Activated CD8-positive, alpha-beta T cell treated with anti-CD3 and anti-CD28 coated beads, Interleukin-2, amount 10 ng/mL, durations not matched to agents 7 days and 5 days (primary cell): ENCODE measurements at regions not wholly inside any gene's neighbourhood (a gene's known extent, or its start where the extent isn't known, plus 50 kb on each side); places are given as distances from the start of the nearest gene placed in this dataset.
"Not testable (repeated sequence)": the region's sequence is repeated elsewhere in the genome, so short reads cannot be mapped to it uniquely, and the experiment has no call there.

Experiments
- ATAC-seq: fragments of 150-1000 bp; cut with Tn5 transposase; one replicate; pipeline ENCODE4 v1.10.0; 2021; ENCODE audit warnings: moderate library complexity
- CTCF ChIA-PET: fragments of 350-600 bp; sonication (Branson Sonifier 250); formaldehyde crosslinking; loops from one replicate; lab custom pipeline; 2021; ENCODE audit warnings: antibody characterized with exemption; lab: Charles Lee
- POLR2A ChIA-PET: fragments of 350-600 bp; sonication (Branson Sonifier 250); formaldehyde crosslinking; loops from one replicate; lab custom pipeline; 2021; ENCODE audit warnings: antibody characterized with exemption; lab: Charles Lee
- DNase-seq: peaks from one replicate; pipeline ENCODE4 v3.0.0-alpha.2; 2020
- H3K27ac Mint-ChIP-seq: one replicate; pipeline ENCODE4 v1.8.0; 2021; ENCODE audit warnings: mild to moderate bottlenecking, mixed read lengths
- H3K27me3 Mint-ChIP-seq: one replicate; pipeline ENCODE4 v1.8.0; 2021; ENCODE audit warnings: low read depth, mixed read lengths
- H3K36me3 Mint-ChIP-seq: one replicate; pipeline ENCODE4 v1.8.0; 2021; ENCODE audit warnings: low read depth, mixed read lengths
- H3K4me1 Mint-ChIP-seq: one replicate; pipeline ENCODE4 v1.8.0; 2021; ENCODE audit warnings: low read depth, mixed read lengths
- H3K4me3 Mint-ChIP-seq: one replicate; pipeline ENCODE4 v1.8.0; 2021; ENCODE audit warnings: mild to moderate bottlenecking, mixed read lengths
- H3K9me3 Mint-ChIP-seq: one replicate; pipeline ENCODE4 v1.8.0; 2022; ENCODE audit warnings: mixed read lengths; ENCODE audit not compliant: insufficient read depth

DNA sequence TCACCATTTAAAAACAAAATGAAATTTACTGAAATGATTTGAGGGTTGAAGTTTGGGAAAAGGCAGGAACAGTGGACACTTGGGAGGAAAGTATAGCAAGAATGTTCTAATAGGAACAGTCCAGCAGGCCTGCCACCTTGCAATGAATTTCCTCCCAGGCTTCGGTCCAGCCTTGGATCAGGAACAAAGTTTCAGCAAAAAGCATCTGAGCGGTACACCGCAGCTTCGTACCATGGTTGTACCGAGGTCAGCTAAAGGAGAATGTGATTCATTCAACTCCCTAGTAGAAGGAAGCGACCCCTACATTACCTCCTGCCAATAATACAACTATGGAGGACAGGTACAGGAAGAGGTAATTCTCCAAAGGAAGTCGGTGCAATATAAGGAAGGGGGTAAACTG, 111.4 kb downstream of the ENC1 start:
- no peaks in the 10 kb centered on the region for H3K36me3 Mint-ChIP-seq
- ChIA-PET CTCF (no interaction called here), POLR2A (no interaction called here)
- H3K27me3 Mint-ChIP-seq = peaks cover 3% of the 10 kb centered on the region
- DNase-seq = no peak
- H3K4me1 Mint-ChIP-seq = no peaks in the 10 kb centered on the region
- no peak for ATAC-seq
- H3K4me3 Mint-ChIP-seq = no peak overlapping the region
- peaks cover 11% of the 10 kb centered on the region for H3K9me3 Mint-ChIP-seq
- no peak overlapping the region for H3K27ac Mint-ChIP-seq

DNA sequence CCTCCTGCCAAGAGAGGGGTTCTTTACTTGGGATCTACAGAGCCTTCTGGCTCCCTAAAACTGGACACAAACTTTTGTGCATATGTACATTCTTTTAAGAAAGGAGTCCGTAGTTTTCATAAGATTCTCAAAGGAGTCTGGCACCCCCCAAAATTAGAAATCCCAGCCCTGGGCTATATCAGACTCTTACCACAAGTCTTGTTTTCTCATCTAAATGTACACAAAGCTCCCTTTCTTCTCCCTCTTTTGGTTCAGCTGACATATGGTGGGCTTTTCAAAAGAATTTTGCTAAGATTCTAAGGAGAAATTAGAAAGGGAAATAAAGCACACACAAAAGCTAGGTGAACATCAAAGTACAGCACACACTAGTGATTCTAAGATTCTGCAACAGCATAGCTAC, 114.4 kb downstream of the ENC1 start:
- Mint-ChIP-seq H3K27ac (no peak overlapping the region), H3K36me3 (no peaks in the 10 kb centered on the region), H3K4me3 (no peak overlapping the region), H3K4me1 (no peaks in the 10 kb centered on the region), H3K9me3 (peaks cover 13% of the 10 kb centered on the region), H3K27me3 (no peaks in the 10 kb centered on the region)
- DNase-seq (no peak), ATAC-seq (no peak)
- POLR2A ChIA-PET = no interaction called here
- CTCF ChIA-PET = no interaction called here

DNA sequence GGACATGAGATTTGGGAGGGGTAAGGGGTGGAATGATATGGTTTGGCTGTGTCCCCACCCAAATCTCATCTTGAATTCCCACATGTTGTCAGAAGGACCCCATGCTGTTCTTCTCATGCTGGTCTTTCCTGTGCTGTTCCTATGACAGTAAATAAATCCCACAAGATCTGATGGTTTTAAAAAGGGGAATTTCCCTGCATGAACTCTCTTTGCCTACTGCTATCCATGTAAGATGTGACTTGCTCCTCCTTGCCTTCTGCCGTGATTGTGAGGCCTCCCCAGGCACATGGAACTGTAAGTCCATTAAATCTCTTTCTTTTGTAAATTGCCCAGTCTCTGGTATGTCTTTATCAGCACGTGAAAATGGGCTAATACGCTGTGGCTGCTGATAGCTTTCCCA, 115.8 kb downstream of the ENC1 start:
- H3K4me1 Mint-ChIP-seq, H3K27ac Mint-ChIP-seq, H3K36me3 Mint-ChIP-seq, H3K4me3 Mint-ChIP-seq, CTCF ChIA-PET, DNase-seq, POLR2A ChIA-PET, ATAC-seq, H3K27me3 Mint-ChIP-seq: not testable (repeated sequence)
- H3K9me3 Mint-ChIP-seq = peaks cover 12% of the 10 kb centered on the region

DNA sequence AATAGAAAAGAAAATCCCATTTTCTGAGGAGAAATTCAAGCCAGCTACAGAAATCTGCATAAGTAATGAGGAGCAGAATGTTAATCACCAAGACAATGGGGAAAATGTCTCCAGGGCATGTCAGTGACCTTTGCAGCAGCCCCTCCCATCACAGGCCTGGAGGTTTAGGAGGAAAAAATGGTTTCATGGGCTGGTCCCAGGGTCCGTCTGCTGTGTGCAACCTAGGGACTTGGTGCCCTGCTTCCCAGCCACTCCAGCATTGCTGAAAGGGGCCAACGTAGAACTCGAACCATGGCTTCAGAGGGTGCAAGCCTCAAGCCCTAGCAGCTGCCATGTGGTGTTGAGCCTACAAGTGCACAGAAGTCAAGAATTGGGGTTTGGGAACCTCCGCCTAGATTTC, 116.8 kb downstream of the ENC1 start:
- H3K4me3 Mint-ChIP-seq, ATAC-seq, CTCF ChIA-PET, H3K4me1 Mint-ChIP-seq, H3K36me3 Mint-ChIP-seq, POLR2A ChIA-PET, H3K27me3 Mint-ChIP-seq, H3K27ac Mint-ChIP-seq, DNase-seq: not testable (repeated sequence)
- peaks cover 12% of the 10 kb centered on the region for H3K9me3 Mint-ChIP-seq

DNA sequence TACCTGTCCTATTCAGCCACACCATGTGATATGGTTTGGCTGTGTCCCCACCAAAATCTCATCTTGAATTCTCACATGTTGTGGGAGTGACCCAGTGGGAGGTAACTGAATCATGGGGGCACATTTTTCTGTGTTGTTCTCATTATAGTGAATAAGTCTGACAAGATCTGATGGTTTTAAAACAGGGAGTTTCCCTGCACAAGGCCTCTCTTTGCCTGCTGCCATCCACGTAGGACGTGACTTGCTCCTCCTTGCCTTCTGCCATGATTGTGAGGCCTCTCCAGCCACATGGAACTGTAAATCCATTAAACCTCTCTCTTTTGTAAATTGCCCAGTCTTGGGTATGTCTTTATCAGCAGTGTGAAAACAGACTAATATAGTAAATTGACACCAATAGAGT, 117.7 kb downstream of the ENC1 start:
- CTCF ChIA-PET, H3K27ac Mint-ChIP-seq, H3K4me3 Mint-ChIP-seq, ATAC-seq, POLR2A ChIA-PET, H3K4me1 Mint-ChIP-seq, H3K27me3 Mint-ChIP-seq, H3K36me3 Mint-ChIP-seq, DNase-seq: not testable (repeated sequence)
- H3K9me3 Mint-ChIP-seq = peaks cover 12% of the 10 kb centered on the region

DNA sequence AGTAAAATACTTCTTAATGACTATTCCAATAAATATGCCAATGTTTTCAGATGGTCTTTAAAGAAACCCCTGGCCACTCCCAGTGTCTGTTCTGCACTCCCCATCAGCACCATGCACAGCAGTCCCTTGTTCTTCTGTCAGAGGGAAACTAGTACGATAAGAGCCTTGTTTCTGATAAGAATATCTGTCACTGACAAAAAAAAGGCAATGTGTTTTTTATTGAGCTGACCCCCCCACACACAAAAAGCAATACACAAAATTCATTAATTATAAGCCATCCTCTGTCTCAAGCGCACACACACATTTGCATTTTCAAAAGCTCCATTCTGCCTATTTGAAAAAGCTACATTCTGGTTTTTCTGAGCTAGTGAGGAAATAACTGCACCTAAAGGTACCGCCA, 119.1 kb downstream of the ENC1 start:
- DNase-seq (no peak), ATAC-seq (no peak)
- no peak overlapping the region for H3K4me3 Mint-ChIP-seq

DNA sequence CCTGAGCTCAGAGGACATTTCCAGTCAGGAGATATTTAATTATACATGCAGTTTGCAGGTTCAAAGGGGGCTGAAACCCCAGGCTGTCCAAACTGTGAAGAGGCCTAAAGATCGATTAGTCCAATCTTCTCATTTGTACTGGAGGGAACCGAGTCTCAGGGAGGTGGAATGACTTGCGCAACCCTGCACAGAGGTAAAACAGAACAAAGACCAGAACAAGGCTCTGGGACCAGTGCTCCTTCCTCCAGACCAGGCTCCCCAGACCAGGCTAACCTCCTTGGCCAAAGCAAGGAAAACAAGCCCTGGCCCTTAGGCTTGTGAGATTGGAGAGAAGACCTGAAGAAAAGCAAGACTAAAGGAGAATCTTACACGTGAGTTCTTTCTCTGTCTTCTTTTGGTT, 120.8 kb downstream of the ENC1 start:
- H3K27ac Mint-ChIP-seq = no peak overlapping the region
- no peaks in the 10 kb centered on the region for H3K4me1 Mint-ChIP-seq
- no peaks in the 10 kb centered on the region for H3K36me3 Mint-ChIP-seq
- DNase-seq (no peak), ATAC-seq (no peak)
- H3K27me3 Mint-ChIP-seq = no peaks in the 10 kb centered on the region
- CTCF ChIA-PET = no interaction called here
- H3K9me3 Mint-ChIP-seq = peaks cover 11% of the 10 kb centered on the region
- no peak overlapping the region for H3K4me3 Mint-ChIP-seq
- POLR2A ChIA-PET = no interaction called here

More for the DNA sequence above, 119.1 kb downstream of the ENC1 start:
- H3K36me3 Mint-ChIP-seq = no peaks in the 10 kb centered on the region
- POLR2A ChIA-PET = no interaction called here
- no peaks in the 10 kb centered on the region for H3K27me3 Mint-ChIP-seq
- CTCF ChIA-PET = no interaction called here
- H3K9me3 Mint-ChIP-seq = peaks cover 12% of the 10 kb centered on the region
- H3K4me1 Mint-ChIP-seq = no peaks in the 10 kb centered on the region
- H3K27ac Mint-ChIP-seq = no peak overlapping the region

DNA sequence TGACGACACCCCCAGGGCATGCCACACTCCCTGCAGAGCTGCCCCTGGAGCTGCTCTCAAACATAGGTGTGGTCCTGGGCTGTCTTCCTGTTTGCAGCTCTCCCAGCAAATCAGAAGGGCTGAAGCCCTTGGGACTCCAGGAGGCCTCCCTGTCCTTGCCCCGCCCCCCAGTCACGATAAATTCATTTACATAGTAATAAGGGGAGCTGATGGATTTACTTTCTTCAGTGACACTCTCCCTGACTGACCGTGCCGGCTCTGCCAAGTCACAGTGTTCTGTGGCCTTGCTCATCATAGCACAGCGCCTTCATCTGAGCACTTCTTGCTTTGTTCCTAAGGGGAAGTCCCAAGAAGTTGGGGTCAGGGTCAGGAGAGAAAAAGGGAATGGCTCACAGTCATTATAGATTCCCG, 121.4 kb downstream of the ENC1 start:
- Mint-ChIP-seq H3K27me3 (no peaks in the 10 kb centered on the region), H3K36me3 (no peaks in the 10 kb centered on the region), H3K27ac (no peak overlapping the region), H3K4me1 (no peaks in the 10 kb centered on the region), H3K4me3 (no peak overlapping the region), H3K9me3 (peaks cover 6% of the 10 kb centered on the region)
- ATAC-seq (no peak), DNase-seq (no peak)
- ChIA-PET CTCF (no interaction called here), POLR2A (no interaction called here)

DNA sequence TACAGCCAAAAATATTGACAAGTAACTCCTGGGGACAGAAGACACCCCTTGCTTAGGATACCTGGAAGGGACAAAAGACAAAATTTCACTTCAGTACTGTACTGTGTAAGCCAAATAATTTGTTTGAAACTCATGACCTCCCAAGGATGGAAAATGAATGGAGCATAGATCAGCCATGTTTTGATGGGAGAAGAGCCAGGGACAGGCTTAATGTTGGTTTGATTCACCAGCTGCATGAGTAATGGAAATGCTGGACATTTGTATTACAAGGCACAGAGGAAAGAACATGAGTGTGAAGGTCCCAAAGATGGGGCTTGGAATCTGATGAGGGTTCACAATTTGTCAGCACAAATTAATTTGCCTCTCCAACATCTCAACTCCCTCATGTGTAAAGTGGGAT, 122.8 kb downstream of the ENC1 start:
- DNase-seq = no peak
- CTCF ChIA-PET = no interaction called here
- no peaks in the 10 kb centered on the region for H3K4me1 Mint-ChIP-seq
- ATAC-seq = no peak
- H3K27ac Mint-ChIP-seq = no peak overlapping the region
- POLR2A ChIA-PET = no interaction called here
- H3K9me3 Mint-ChIP-seq = no peaks in the 10 kb centered on the region
- H3K36me3 Mint-ChIP-seq = no peaks in the 10 kb centered on the region
- no peaks in the 10 kb centered on the region for H3K27me3 Mint-ChIP-seq
- no peak overlapping the region for H3K4me3 Mint-ChIP-seq

DNA sequence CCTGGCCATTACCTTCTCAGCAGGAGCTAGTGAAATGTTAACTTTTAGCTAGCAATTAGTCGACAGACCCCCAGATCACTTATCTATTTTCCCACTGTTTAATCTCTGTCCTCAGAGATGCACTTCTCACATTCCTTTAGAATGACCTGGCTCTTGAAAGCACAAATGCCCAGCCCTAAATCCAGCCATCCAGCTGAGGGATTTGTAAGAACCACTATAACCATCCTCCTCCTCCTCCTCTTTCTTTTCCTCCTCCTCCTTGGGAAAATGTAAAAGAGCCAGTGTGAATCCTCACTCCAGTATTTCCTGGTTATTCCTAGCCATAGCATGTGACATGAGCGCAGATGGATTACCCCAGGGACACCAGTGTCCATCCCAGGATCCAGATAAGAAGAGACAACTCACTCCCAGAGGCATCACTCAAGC, 124.3 kb downstream of the ENC1 start:
- CTCF ChIA-PET = interaction anchor here (1.0 kb wide), 1 partner anchor 41 kb away, joined by 3 read pairs; no protein-coding TSS in a partner anchor

DNA sequence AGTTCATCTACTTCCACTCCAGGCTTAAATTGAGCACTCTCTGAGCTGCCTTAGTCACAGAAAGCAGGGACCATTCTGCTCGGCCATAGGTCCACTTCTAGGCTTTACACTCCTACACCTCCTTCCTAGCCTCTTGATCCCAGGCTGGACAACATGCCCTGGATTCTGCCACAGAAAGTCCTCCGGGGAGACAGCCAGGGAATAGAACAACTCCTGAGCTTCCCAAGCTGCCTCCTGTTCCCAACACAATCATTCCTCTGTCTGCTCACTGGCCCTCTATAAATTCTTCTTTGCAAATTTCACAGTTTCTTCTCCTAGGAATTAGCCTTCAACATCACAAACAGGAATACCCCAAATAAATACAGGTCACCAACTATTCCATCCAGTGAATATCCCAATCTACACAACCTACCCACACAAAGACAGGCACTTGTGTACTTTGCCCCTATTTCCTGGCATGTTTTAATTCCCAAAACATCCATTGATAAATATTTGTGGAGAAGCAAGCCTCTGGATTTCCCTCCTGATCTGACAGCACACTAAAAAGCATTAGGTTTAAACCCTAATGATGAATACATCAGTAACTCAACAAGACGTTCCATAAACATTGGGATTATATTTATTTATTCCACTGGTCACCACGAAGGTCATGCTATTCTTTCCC, 125.5 kb downstream of the ENC1 start:
- Mint-ChIP-seq H3K4me3 (no peak overlapping the region), H3K9me3 (no peaks in the 10 kb centered on the region), H3K36me3 (no peaks in the 10 kb centered on the region), H3K4me1 (no peaks in the 10 kb centered on the region), H3K27ac (no peak overlapping the region), H3K27me3 (peaks cover 4% of the 10 kb centered on the region)
- ChIA-PET CTCF (no interaction called here), POLR2A (no interaction called here)
- ATAC-seq = no peak
- no peak for DNase-seq

More for the DNA sequence above, 124.3 kb downstream of the ENC1 start:
- DNase-seq (no peak), ATAC-seq (no peak)
- POLR2A ChIA-PET = no interaction called here
- Mint-ChIP-seq H3K4me1 (no peaks in the 10 kb centered on the region), H3K27me3 (peaks cover 4% of the 10 kb centered on the region), H3K4me3 (no peak overlapping the region), H3K36me3 (no peaks in the 10 kb centered on the region), H3K9me3 (no peaks in the 10 kb centered on the region), H3K27ac (no peak overlapping the region)

DNA sequence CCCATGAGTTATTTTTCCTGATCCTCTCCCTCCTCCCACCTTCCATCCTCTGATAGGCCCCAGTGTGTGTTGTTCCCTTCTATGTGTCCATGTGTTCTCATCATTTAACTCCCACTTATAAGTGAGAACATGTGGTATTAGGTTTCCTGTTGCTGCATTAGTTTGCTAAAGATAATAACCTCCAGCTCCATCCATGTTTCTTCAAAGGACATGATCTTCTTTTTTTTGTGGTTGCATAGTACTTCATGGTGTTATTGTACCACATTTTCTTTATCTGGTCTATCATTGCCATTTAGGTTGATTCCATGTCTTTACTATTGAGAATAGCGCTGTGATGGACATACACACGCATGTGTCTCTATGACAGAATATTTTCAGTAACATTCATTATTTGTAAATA, 128.8 kb downstream of the ENC1 start:
- H3K9me3 Mint-ChIP-seq, H3K4me3 Mint-ChIP-seq, H3K27ac Mint-ChIP-seq, POLR2A ChIA-PET, DNase-seq, H3K36me3 Mint-ChIP-seq, H3K4me1 Mint-ChIP-seq, CTCF ChIA-PET, ATAC-seq, H3K27me3 Mint-ChIP-seq: not testable (repeated sequence)
